Erythroblast (primary cell): ENCODE measurements at regions not wholly inside any gene's neighbourhood (a gene's known extent, or its start where the extent isn't known, plus 50 kb on each side); places are given as distances from the start of the nearest gene placed in this dataset.

Experiments
- DNase-seq, 2 experiments: peaks; one replicate each; lab custom pipeline; 2025; lab: John Stamatoyannopoulos, UW
- GATA1 ChIP-seq: IDR thresholded peaks from 2 replicates; pipeline ENCODE4 v1.6.1; 2011; ENCODE audit warnings: low read depth, mild to moderate bottlenecking, control low read depth, low read length, moderate library complexity
- POLR2A ChIP-seq: IDR thresholded peaks from 2 replicates; pipeline ENCODE4 v1.6.1; 2011; ENCODE audit warnings: mild to moderate bottlenecking, low read length

- TF ChIP-seq GATA1: no peak
- no peak for TF ChIP-seq POLR2A
Measured at GRCh38 chr1:157240495-157241184, 102.4 kb upstream of the ETV3 start.

GRCh38 chr1:157239936-157240335 is 101.7 kb upstream of the ETV3 start:
- no peak for DNase-seq
- TF ChIP-seq GATA1: no peak
- no peak for TF ChIP-seq POLR2A

More at GRCh38 chr1:157240495-157241184, 102.4 kb upstream of the ETV3 start:
- no peak for DNase-seq

GRCh38 chr1:157238585-157238984 is 100.4 kb upstream of the ETV3 start:
- no peak for DNase-seq
- TF ChIP-seq POLR2A (no peak), GATA1 (no peak)

- no peak for DNase-seq
- TF ChIP-seq GATA1 (no peak), POLR2A (no peak)
Measured at GRCh38 chr1:157237981-157238380, 99.8 kb upstream of the ETV3 start.

- no peak for DNase-seq
- no peak for TF ChIP-seq GATA1
- no peak for TF ChIP-seq POLR2A
Measured at GRCh38 chr1:157237522-157237921, 99.3 kb upstream of the ETV3 start.

- TF ChIP-seq POLR2A: no peak
- no peak for TF ChIP-seq GATA1
- no peak for DNase-seq
Measured at GRCh38 chr1:157236072-157236471, 97.9 kb upstream of the ETV3 start.

- TF ChIP-seq GATA1 (no peak), POLR2A (no peak)
- DNase-seq: no peak
Measured at GRCh38 chr1:157235307-157235706, 97.1 kb upstream of the ETV3 start.

GRCh38 chr1:157234705-157235273 is 96.6 kb upstream of the ETV3 start:
- DNase-seq: no peak
- TF ChIP-seq GATA1 (no peak), POLR2A (no peak)

- DNase-seq: no peak
- TF ChIP-seq POLR2A (no peak), GATA1 (no peak)
Measured at GRCh38 chr1:157233131-157233530, 94.9 kb upstream of the ETV3 start.

GRCh38 chr1:157231846-157232525 is 93.8 kb upstream of the ETV3 start:
- DNase-seq: no peak
- no peak for TF ChIP-seq GATA1

GRCh38 chr1:157230500-157230899 is 92.3 kb upstream of the ETV3 start:
- no peak for DNase-seq
- TF ChIP-seq GATA1: no peak
- TF ChIP-seq POLR2A: no peak

- TF ChIP-seq POLR2A (no peak), GATA1 (no peak)
- DNase-seq: no peak
Measured at GRCh38 chr1:157227700-157228099, 89.5 kb upstream of the ETV3 start.

- DNase-seq: no peak
- TF ChIP-seq POLR2A: no peak
Measured at GRCh38 chr1:157226739-157227138, 88.5 kb upstream of the ETV3 start.

- DNase-seq: no peak
- TF ChIP-seq POLR2A (no peak), GATA1 (no peak)
Measured at GRCh38 chr1:157219600-157219999, 81.4 kb upstream of the ETV3 start.
